ENCODE measurements at regions not wholly inside any gene's neighbourhood (a gene's known extent, or its start where the extent isn't known, plus 50 kb on each side); places are given as distances from the start of the nearest gene placed in this dataset.

GRCh38 chr17:36732351-36732750, 131.0 kb downstream of the MRM1 start:
- Histone ChIP-seq H3K79me2 (replicated peaks; ENCODE audit: insufficient read depth) (no peaks in the 10 kb centered on the region), H3F3A (replicated peaks; ENCODE audit: low read depth) (no peaks in the 10 kb centered on the region), H2AFZ (no peak overlapping the region), H4K20me1 (replicated peaks; ENCODE audit: insufficient read depth) (no peaks in the 10 kb centered on the region), H3K4me2 (peak overlapping the region; percentile 65), H3K36me3 (ENCODE audit: insufficient read depth) (no peaks in the 10 kb centered on the region), H3K4me3 (peak overlapping the region; percentile 35; the same call in 1 of the 2 replicates), H3K27ac (ENCODE audit: low read depth) (no peak overlapping the region), H3K27me3 (ENCODE audit: insufficient read depth) (no peaks in the 10 kb centered on the region), H3K4me1 (ENCODE audit: insufficient read depth) (peaks cover 52% of the 10 kb centered on the region), H3K9me2 (ENCODE audit: insufficient read depth) (no peaks in the 10 kb centered on the region)
- H3K27me3 Mint-ChIP-seq (ENCODE audit: insufficient read depth, low read depth, poor library complexity) = peaks cover 26% of the 10 kb centered on the region
- H3K4me1 Mint-ChIP-seq = peaks cover 56% of the 10 kb centered on the region
- DNase-seq (ENCODE audit: low spot score) = no peak
- peak overlapping the region; percentile 40; the same call in 1 of the 3 replicates for H3K4me3 Mint-ChIP-seq
- no peaks in the 10 kb centered on the region; the same call in 2 of the 3 replicates for H3K9me3 Mint-ChIP-seq
- H3K36me3 Mint-ChIP-seq (ENCODE audit: low read depth) = no peaks in the 10 kb centered on the region
- TF ChIP-seq STAT1 (IDR thresholded peaks at IDR 0.05; ENCODE audit: unreplicated experiment) = no peak
- TF ChIP-seq ETS1 (IDR thresholded peaks at IDR 0.05) = no peak
- no peak for TF ChIP-seq CREB1 (CRISPR knock-in tag; IDR thresholded peaks at IDR 0.05; ENCODE audit: low read depth)
- TF ChIP-seq NANOG (IDR thresholded peaks at IDR 0.05; ENCODE audit: borderline replicate concordance) = no peak
- TF ChIP-seq REST (IDR thresholded peaks at IDR 0.05; ENCODE audit: unreplicated experiment) = no peak
- no peak for TF ChIP-seq JUNB (IDR thresholded peaks at IDR 0.05; ENCODE audit: unreplicated experiment)
- TF ChIP-seq EZH2 (IDR thresholded peaks at IDR 0.05; ENCODE audit: low read depth, unreplicated experiment) = no peak
- TF ChIP-seq ZNF331 (CRISPR knock-in tag; IDR thresholded peaks at IDR 0.05; ENCODE audit: low read depth) = no peak
- no peak for TF ChIP-seq CTCF (conservative IDR thresholded peaks at IDR 0.05; ENCODE audit: low read depth in 2 of 2)
- TF ChIP-seq ZNF114 (CRISPR knock-in tag; IDR thresholded peaks at IDR 0.05) = no peak
- TF ChIP-seq EZH2phosphoT487 (IDR thresholded peaks at IDR 0.05; ENCODE audit: unreplicated experiment) = no peak
- TF ChIP-seq ZNF462 (CRISPR knock-in tag; IDR thresholded peaks at IDR 0.05) = no peak
- TF ChIP-seq POLR2AphosphoS5 (IDR thresholded peaks at IDR 0.05; ENCODE audit: low read depth) = no peak
- no peak for ATAC-seq
- H3K27ac Mint-ChIP-seq = no peak overlapping the region

All from GM23338 (cell line).